Amniotic epithelial cell (primary cell): ENCODE measurements at regions not wholly inside any gene's neighbourhood (a gene's known extent, or its start where the extent isn't known, plus 50 kb on each side); places are given as distances from the start of the nearest gene placed in this dataset.
"Not testable (repeated sequence)": the region's sequence is repeated elsewhere in the genome, so short reads cannot be mapped to it uniquely, and the experiment has no call there.

Experiments
- DNase-seq: peaks from one replicate; pipeline ENCODE4 v3.0.0-alpha.2; 2010; ENCODE audit warnings: low read depth

GRCh38 chrX:65610481-65610880, 57.0 kb upstream of the MSN start:
- DNase-seq, result no peak

DNA sequence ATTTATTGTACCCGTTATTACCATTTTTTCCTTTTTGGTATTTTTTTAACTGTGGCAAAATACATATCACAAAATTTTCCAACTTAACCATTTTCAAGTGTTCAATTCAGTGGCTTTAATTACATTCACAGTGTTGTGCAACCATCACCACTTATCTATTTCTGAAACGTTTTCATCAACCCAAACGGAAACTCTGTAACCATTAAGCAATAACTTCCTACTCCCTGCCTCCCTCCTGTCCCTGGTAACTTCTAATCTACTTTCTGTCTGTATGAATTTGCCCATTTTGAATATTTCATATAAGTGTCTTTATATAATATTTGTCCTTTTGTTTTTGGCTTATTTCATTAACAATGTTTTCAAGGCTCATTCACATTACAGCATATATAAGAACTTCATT, 57.4 kb upstream of the MSN start:
- peak; percentile 68 for DNase-seq

DNA sequence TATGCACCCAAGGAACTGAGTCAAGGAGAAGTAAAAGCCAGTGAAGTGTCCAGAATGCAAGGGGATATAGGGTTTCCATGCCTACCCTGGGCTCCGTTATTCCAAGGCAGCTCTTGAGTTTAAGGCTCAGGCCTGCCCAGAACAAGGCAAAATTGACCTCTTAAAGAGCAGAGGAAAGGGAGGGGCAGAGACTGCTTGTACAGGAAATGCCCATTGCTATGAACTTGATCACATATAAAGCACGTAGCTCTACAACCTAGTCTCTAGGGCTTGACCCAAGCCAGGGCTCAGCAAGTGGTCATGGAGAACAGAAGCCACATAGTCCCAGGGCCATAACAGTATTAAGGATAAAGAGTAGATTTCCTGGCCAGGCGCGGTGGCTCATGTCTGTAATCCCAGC, 58.2 kb upstream of the MSN start:
- no peak for DNase-seq

DNA sequence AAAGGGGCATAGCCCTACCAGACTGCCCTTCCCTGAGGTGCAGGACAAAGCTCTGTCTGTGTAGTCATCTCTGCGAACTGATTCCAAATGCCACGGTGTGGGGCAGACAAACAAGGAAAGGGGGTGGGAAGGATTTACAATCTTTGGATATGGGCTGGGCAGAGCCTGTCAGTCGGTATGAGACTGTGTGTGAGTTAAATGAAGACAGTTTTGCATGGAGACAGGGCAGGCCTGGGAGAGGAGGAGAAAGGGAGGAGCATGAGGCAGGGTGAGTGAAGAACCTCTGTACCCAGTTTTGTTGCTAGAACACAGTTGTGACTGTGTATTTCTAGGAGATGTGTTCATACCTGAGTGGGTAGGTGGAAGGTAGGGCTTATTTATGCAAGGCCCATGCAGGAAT, 59.4 kb upstream of the MSN start:
- DNase-seq, result no peak

- peak; percentile 78 for DNase-seq
Observed at GRCh38 chrX:65607070-65607742, 60.2 kb upstream of the MSN start.

DNA sequence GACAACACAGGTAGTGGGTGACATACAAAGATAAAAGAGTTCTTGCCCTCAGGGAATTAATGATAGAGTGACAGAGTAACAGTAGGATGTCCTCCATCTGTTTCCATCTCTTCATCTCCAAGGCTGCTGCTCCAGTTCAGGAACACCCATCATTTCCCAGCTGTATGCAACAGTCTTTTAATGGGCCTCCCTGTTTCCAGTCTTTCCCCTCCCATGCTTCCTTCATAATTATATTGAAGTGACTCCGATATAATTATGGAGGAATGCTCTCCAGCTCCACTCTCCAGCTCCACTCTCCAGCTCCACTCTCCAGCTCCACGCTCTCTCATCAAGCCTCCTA, 65.3 kb upstream of the MSN start:
- DNase-seq, result no peak

GRCh38 chrX:65601530-65602220, 65.8 kb upstream of the MSN start:
- DNase-seq, result peak; percentile 63

GRCh38 chrX:65601126-65601525, 66.3 kb upstream of the MSN start:
- no peak for DNase-seq

DNA sequence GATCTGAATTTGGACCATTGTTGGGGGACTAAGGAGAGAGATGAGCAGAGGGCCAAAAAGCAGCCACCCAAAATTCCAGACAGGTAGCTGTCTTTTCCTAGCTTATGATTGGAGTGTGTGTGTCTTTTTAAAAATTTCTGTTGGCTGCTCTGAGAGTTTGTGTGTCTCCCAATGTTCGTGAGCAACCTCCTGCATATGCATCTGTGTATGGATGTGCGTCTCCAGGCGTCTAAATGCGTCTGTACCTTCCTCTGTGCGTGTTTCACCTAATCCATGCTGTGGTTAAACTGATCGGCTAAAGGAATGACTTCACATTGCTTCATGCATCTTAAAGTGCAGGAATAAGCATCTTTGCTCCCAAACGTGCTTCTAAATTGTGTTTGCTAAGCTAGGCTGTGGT, 65.5 kb upstream of the LAS1L start:
- no peak for DNase-seq

GRCh38 chrX:65598559-65599147, 64.1 kb upstream of the LAS1L start:
- DNase-seq, result no peak

GRCh38 chrX:65596270-65597034, 61.9 kb upstream of the LAS1L start:
- DNase-seq, result peak; percentile 51

DNA sequence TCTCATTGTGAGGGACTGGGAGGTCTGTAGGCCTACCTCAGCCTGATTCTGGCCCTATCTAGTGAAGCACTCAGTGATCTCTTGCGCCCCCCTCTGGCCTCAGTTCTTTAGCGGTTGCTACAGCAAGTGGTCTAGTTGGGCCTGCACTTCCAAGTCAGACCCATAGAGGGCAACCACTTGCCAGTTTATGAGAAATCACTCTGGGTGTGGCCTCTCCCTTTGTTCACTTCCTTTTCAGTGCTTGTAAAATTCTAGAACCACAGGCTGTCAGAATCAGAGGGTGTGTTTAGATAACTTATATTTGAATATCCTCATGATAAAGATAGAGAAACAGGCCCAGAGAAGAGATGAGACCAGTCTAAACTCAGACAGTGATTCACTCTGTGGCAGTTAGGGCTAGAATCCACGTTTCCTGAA, 60.9 kb upstream of the LAS1L start:
- DNase-seq, result peak; percentile 91

DNA sequence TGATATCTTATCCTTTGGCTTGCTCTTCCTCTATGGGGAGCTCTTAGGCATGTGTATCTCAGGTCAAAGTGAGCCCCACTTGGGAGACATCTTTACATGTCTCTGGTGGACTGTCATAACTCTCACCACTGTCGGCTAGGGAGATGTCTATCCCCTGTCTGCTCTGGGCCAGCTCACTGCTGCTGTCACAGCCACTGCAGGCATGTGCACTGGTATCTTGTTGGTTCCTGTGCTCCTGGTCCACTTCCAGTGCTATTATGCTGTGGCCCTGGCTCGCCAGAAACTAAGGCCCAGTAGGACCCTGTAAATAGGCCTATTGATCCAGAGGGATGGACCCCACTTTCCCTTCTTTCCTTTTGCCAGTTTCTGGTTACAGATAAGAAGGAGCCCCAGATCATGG, 56.6 kb upstream of the LAS1L start:
- DNase-seq, result no peak

- no peak for DNase-seq
Observed at GRCh38 chrX:65589304-65589703, 54.7 kb upstream of the LAS1L start.

DNA sequence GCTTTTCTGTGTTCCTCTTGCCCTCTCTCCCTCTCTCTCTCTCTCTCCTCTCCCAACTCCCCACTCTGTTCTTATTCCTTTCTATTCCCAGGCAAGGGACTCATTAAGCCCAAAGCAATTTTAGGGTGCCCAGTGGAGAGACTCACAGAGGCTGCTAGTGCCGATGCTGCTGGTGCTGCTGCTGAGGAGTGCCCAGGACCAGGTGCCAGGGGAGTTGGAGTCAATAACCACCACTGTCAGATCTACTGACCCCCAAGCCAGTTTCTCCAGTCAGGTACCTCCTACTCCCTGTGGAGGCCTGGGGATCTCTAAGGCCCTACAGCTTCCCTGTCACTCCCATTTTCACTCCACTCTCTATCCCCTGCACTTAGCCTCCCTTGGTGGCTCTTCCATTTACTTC, 54.2 kb upstream of the LAS1L start:
- no peak for DNase-seq

- peak; percentile 72 for DNase-seq
Observed at GRCh38 chrX:65587616-65588526, 53.3 kb upstream of the LAS1L start.

DNA sequence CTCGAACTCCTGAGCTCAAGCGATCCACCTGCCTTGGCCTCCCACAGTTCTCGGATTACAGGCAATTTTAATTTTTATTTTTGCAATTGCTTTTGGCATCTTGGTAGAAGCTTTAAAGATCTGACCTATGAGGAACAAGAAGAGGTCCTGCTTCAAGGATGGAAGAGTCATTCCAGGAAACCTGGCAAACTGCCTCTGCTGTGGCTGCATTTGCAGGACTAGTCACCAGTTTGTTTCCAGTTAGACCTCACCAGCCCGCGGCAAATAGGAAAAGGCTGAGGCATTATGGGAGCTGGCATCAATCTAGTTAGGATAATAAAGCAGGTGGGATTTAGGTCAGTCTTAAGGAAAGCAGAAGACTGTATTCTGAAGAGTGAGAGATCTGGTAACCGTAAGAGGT, 51.9 kb upstream of the LAS1L start:
- no peak for DNase-seq

DNA sequence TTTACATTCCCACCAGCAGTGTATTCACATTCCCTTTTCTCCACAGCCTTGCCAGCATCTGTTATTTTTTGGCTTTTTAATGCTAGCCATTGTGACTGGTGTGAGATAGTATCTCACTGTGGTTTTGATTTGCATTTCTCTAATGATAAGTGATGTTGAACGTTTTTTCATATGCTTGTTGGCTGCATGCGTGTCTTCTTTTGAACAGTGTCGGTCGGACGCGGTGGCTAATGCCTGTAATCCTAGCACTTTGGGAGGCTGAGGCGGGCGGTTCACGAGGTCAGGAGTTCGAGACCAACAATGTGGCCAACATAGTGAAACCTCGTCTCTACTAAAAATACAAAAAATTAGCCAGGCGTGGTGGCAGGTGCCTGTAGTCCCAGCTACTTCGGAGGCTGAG, 50.6 kb upstream of the LAS1L start:
- DNase-seq, result not testable (repeated sequence)
